Endodermal cell (in vitro differentiated cells): ENCODE measurements at regions not wholly inside any gene's neighbourhood (a gene's known extent, or its start where the extent isn't known, plus 50 kb on each side); places are given as distances from the start of the nearest gene placed in this dataset.

Experiments
- DNase-seq: peaks from one replicate; pipeline ENCODE4 v3.0.0-alpha.2; 2017
- H3K27ac ChIP-seq: 2 replicates; pipeline ENCODE4 v1.5.1; 2013; ENCODE audit warnings: mild to moderate bottlenecking, low read depth, low read length, moderate library complexity
- H3K27me3 ChIP-seq: 2 replicates; pipeline ENCODE4 v1.6.1; 2013; ENCODE audit warnings: mild to moderate bottlenecking, low read length, moderate library complexity; ENCODE audit not compliant: insufficient read depth, control insufficient read depth, poor library complexity, severe bottlenecking
- H3K36me3 ChIP-seq: 2 replicates; pipeline ENCODE4 v1.7.0; 2013; ENCODE audit warnings: mild to moderate bottlenecking, low read length, moderate library complexity; ENCODE audit not compliant: control insufficient read depth, insufficient read depth
- H3K4me1 ChIP-seq: one replicate; pipeline ENCODE4 v1.7.0; 2013; ENCODE audit warnings: low read length; ENCODE audit not compliant: control insufficient read depth, insufficient read depth
- H3K4me3 ChIP-seq: 2 replicates; pipeline ENCODE4 v1.5.1; 2013; ENCODE audit warnings: mild to moderate bottlenecking, low read length, moderate library complexity
- H3K9ac ChIP-seq: 2 replicates; pipeline ENCODE4 v1.6.1; 2013; ENCODE audit warnings: mild to moderate bottlenecking, low read length, moderate library complexity; ENCODE audit not compliant: poor library complexity, severe bottlenecking; ENCODE audit errors: extremely low read depth
- H3K9me3 ChIP-seq: 2 replicates; pipeline ENCODE4 v1.6.1; 2013; ENCODE audit warnings: mild to moderate bottlenecking, low read length, moderate library complexity; ENCODE audit not compliant: control insufficient read depth
- H3K27ac Mint-ChIP-seq: 2 replicates; pipeline ENCODE4 v1.8.0; 2020; ENCODE audit warnings: mixed read lengths
- H3K27me3 Mint-ChIP-seq: 2 replicates; pipeline ENCODE4 v1.8.0; 2021; ENCODE audit warnings: mild to moderate bottlenecking, mixed read lengths; ENCODE audit not compliant: insufficient read depth
- H3K36me3 Mint-ChIP-seq: 2 replicates; pipeline ENCODE4 v1.8.0; 2020; ENCODE audit warnings: low read depth, mixed read lengths
- H3K4me1 Mint-ChIP-seq: 2 replicates; pipeline ENCODE4 v1.8.0; 2020; ENCODE audit warnings: mixed read lengths
- H3K4me3 Mint-ChIP-seq: 2 replicates; pipeline ENCODE4 v1.8.0; 2020; ENCODE audit warnings: mild to moderate bottlenecking, moderate library complexity, mixed read lengths
- H3K9me3 Mint-ChIP-seq: 2 replicates; pipeline ENCODE4 v1.8.0; 2020; ENCODE audit warnings: mild to moderate bottlenecking, mixed read lengths
- CTCF ChIP-seq: fragments of 200-600 bp; sonication (generic); conservative IDR thresholded peaks from 2 replicates; pipeline ENCODE4 v1.5.0; 2021; ENCODE audit warnings: antibody characterized with exemption, mild to moderate bottlenecking
- WGBS, 2 experiments: methylation state at CpG; one replicate each; pipeline versions ENCODE4 v1.1.5 to v1.1.7; 2013; ENCODE audit warnings: missing lambda C conversion rate in 2 of 2, mixed read lengths in 1 of 2; ENCODE audit not compliant: insufficient coverage in 1 of 2, insufficient read length in 1 of 2; 5-methylcytosine and 5-hydroxymethylcytosine counted together

DNA sequence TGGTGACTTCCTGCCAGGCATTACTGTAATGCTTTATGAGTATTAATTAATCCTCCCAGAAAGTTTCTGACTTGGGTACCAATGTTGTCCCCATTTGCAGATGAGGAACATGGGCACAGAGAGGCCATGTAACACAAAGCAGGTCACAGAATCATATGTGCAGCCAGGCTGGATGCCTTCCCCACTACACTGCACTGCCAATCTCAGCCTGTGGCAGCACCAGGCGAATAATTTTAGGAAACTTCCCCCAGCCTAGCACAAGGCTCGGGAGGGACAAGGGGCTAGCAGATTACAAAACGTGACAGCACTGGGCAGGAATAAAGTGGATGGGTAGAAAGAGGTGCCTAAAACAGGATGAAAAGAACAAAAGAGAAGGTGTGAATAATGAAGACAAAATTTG is 331.7 kb upstream of the PROX1 start:
- WGBS, 2 experiments: 60 to 90% methylated on average over 1 to 3 of the region's 3 CpGs
- Histone ChIP-seq H3K4me1 (peaks cover 4% of the 10 kb centered on the region), H3K27me3 (no peaks in the 10 kb centered on the region), H3K27ac (no peak overlapping the region), H3K9me3 (no peaks in the 10 kb centered on the region), H3K9ac (no peak overlapping the region), H3K4me3 (no peak overlapping the region), H3K36me3 (no peaks in the 10 kb centered on the region)
- TF ChIP-seq CTCF: no peak
- H3K27me3 Mint-ChIP-seq: no peaks in the 10 kb centered on the region
- H3K27ac Mint-ChIP-seq: no peak overlapping the region
- peaks cover 8% of the 10 kb centered on the region for H3K4me1 Mint-ChIP-seq
- no peaks in the 10 kb centered on the region for H3K36me3 Mint-ChIP-seq
- no peak for DNase-seq
- H3K9me3 Mint-ChIP-seq: no peaks in the 10 kb centered on the region
- H3K4me3 Mint-ChIP-seq: no peak overlapping the region

DNA sequence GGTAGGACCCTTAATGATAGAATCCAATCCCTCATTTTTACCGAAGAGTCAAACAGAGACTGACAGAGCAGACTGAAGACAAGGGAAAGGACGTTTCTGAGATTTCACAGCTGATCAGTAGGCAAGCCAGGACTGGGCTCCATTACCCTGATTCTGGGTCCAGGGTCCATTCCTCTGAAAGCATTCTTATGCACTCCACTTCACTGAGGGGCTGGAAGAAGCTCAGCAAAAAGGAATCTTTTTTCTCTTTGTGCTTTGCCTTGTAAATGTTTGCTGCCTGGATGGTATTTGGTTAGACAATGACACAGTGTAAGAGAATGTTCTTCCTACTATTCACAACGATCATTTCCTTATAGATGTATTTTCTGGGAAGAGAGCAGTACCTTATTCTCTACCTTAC is 331.3 kb upstream of the PROX1 start:
- H3K4me3 Mint-ChIP-seq: no peak overlapping the region
- WGBS, 2 experiments: 67 to 74% methylated on average over 2 of the region's 3 CpGs
- H3K36me3 ChIP-seq: no peaks in the 10 kb centered on the region
- H3K4me1 Mint-ChIP-seq: peaks cover 6% of the 10 kb centered on the region
- no peak for TF ChIP-seq CTCF
- H3K27ac ChIP-seq: no peak overlapping the region
- H3K36me3 Mint-ChIP-seq: no peaks in the 10 kb centered on the region
- H3K9me3 Mint-ChIP-seq: no peaks in the 10 kb centered on the region
- H3K27ac Mint-ChIP-seq: no peak overlapping the region
- no peak overlapping the region for H3K9ac ChIP-seq
- no peaks in the 10 kb centered on the region for H3K9me3 ChIP-seq
- DNase-seq: no peak
- H3K4me3 ChIP-seq: no peak overlapping the region
- H3K27me3 ChIP-seq: no peaks in the 10 kb centered on the region
- peaks cover 4% of the 10 kb centered on the region for H3K4me1 ChIP-seq
- no peaks in the 10 kb centered on the region for H3K27me3 Mint-ChIP-seq

GRCh38 chr1:213657013-213657412 is 330.8 kb upstream of the PROX1 start:
- DNase-seq: no peak
- Mint-ChIP-seq H3K27me3 (no peaks in the 10 kb centered on the region), H3K4me3 (no peak overlapping the region), H3K27ac (no peak overlapping the region), H3K9me3 (no peaks in the 10 kb centered on the region), H3K4me1 (peaks cover 6% of the 10 kb centered on the region), H3K36me3 (no peaks in the 10 kb centered on the region)
- no peak for TF ChIP-seq CTCF
- Histone ChIP-seq H3K4me1 (peaks cover 4% of the 10 kb centered on the region), H3K27me3 (no peaks in the 10 kb centered on the region), H3K9me3 (no peaks in the 10 kb centered on the region), H3K27ac (no peak overlapping the region), H3K4me3 (no peak overlapping the region), H3K36me3 (no peaks in the 10 kb centered on the region), H3K9ac (no peak overlapping the region)
- 86 to 93% methylated on average over 1 to 2 of the region's 3 CpGs for WGBS, 2 experiments
